ENCODE measurements at regions not wholly inside any gene's neighbourhood (a gene's known extent, or its start where the extent isn't known, plus 50 kb on each side); places are given as distances from the start of the nearest gene placed in this dataset.

DNA sequence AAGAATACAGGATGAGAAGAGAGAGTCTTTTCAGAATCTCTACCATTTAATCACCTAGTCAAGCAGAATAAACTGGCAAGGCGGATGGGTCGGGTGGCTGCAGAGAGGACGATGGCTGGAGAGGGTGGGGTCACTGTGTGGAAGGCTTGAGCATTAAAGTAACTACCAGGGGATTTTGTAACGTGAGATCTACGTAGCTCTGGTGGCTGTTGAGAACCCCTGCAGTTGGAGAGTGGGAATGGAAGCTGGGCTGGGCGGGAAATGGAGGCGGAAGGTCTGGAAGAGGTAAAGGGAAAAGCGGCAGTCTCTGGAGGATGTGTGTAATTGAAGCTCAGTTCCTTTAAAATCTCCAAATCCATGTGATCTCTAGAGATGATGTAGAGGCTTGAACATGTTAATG, 135.0 kb downstream of the GATA3 start:
- no CpG with 5 or more reads among the region's 8 CpGs for WGBS (ENCODE audit: insufficient coverage, insufficient read length)
- Histone ChIP-seq H3K4me1 (ENCODE audit: control insufficient read depth, insufficient read depth, low read length) (no peaks in the 10 kb centered on the region), H3K9me3 (ENCODE audit: control insufficient read depth, insufficient read depth, low read length) (no peaks in the 10 kb centered on the region), H3K27ac (ENCODE audit: low read length) (no peak overlapping the region), H3K36me3 (ENCODE audit: control insufficient read depth, insufficient read depth, low read length) (no peaks in the 10 kb centered on the region), H3K27me3 (ENCODE audit: control insufficient read depth, insufficient read depth, low read length) (no peaks in the 10 kb centered on the region), H3K4me3 (ENCODE audit: low read length) (no peak overlapping the region)
- DNase-seq (ENCODE audit: low read depth, low spot score): no peak

DNA sequence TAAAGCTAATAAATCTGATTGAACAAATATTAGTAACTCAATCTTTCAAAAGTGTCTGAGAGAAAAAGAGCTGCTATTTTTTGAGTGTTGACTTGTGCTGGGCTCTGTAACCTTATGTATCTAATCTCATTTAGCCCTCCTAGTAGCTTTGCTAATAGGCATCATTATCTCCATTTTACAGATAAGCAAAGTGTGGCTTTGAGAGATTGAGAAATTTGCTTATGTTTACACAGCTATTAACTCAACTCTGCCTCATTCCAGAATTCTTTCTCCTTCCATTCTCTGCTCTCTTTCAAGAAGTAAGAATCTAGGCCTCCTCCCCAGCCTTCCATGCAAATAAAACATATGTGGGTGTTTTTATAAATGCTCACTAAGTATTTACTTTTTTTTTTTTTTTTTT, 137.8 kb downstream of the GATA3 start:
- Histone ChIP-seq H3K27ac (ENCODE audit: low read length) (no peak overlapping the region), H3K9me3 (ENCODE audit: control insufficient read depth, insufficient read depth, low read length) (no peaks in the 10 kb centered on the region), H3K4me3 (ENCODE audit: low read length) (no peak overlapping the region), H3K36me3 (ENCODE audit: control insufficient read depth, insufficient read depth, low read length) (no peaks in the 10 kb centered on the region), H3K27me3 (ENCODE audit: control insufficient read depth, insufficient read depth, low read length) (no peaks in the 10 kb centered on the region), H3K4me1 (ENCODE audit: control insufficient read depth, insufficient read depth, low read length) (no peaks in the 10 kb centered on the region)
- DNase-seq (ENCODE audit: low read depth, low spot score): no peak

DNA sequence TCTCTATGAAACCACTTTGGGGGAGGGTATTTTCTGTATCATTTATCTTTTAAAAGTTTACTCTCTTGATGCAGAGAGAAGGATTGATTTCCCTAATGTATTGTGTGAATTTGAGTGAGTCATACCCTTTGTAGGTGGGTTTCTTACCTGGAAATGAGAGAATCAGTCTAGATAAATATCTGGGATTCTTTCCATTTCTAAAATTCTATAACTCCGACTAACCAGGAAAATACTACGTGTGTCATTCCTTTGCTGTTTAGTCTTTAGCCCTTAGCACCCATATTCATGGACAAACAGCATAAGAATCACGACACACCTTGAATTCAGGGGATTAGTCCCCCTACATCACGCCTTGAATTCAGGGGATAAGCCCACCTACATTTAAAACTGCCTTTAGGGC, 139.1 kb downstream of the GATA3 start:
- no peaks in the 10 kb centered on the region for H3K9me3 ChIP-seq (ENCODE audit: control insufficient read depth, insufficient read depth, low read length)
- no peak for DNase-seq (ENCODE audit: low read depth, low spot score)
- no peaks in the 10 kb centered on the region for H3K36me3 ChIP-seq (ENCODE audit: control insufficient read depth, insufficient read depth, low read length)
- H3K27me3 ChIP-seq (ENCODE audit: control insufficient read depth, insufficient read depth, low read length): no peaks in the 10 kb centered on the region
- no peak overlapping the region for H3K27ac ChIP-seq (ENCODE audit: low read length)
- no CpG with 5 or more reads among the region's 4 CpGs for WGBS (ENCODE audit: insufficient coverage, insufficient read length)
- H3K4me3 ChIP-seq (ENCODE audit: low read length): no peak overlapping the region
- no peaks in the 10 kb centered on the region for H3K4me1 ChIP-seq (ENCODE audit: control insufficient read depth, insufficient read depth, low read length)

DNA sequence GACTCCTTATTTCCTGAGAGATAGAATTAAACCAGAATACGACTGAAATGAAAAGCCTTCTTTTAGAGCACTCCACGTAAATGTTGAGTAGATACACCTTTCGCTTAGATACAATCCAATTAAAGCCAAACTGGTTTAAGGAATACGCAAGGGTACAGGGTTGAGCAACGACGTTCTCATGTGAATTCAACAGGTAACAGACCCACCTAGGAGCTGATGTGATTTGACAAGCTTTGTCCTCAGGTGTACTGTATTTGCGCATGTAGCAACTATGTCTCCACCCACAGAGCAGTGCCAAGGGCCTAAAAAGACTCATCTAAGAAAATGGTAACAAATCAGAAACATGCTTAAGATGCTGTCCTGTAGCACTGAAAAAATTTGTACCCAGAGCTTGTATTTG, 139.6 kb downstream of the GATA3 start:
- no CpG with 5 or more reads among the region's 7 CpGs for WGBS (ENCODE audit: insufficient coverage, insufficient read length)
- Histone ChIP-seq H3K4me1 (ENCODE audit: control insufficient read depth, insufficient read depth, low read length) (no peaks in the 10 kb centered on the region), H3K9me3 (ENCODE audit: control insufficient read depth, insufficient read depth, low read length) (no peaks in the 10 kb centered on the region), H3K27ac (ENCODE audit: low read length) (no peak overlapping the region), H3K27me3 (ENCODE audit: control insufficient read depth, insufficient read depth, low read length) (no peaks in the 10 kb centered on the region), H3K36me3 (ENCODE audit: control insufficient read depth, insufficient read depth, low read length) (no peaks in the 10 kb centered on the region), H3K4me3 (ENCODE audit: low read length) (no peak overlapping the region)
- no peak for DNase-seq (ENCODE audit: low read depth, low spot score)

DNA sequence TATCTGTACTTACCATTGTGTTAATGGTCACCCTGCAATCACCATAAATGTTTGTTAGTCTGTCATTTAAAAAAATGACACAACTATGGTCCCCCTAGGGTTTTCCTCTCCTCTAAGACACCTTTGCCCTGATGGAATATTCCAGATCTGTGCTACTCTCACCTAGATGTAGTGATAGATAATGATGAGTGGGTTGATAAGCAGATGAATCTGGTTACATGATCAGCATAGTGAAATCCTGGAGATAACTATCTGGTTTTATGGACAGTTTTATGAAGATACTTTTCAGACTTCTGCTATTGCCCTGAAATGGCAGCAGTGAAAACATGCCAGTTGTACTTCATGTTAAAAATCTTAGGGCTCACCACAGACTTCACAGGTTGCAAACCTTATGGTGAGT, 152.4 kb downstream of the GATA3 start:
- no peak for DNase-seq (ENCODE audit: low read depth, low spot score)
- Histone ChIP-seq H3K4me1 (ENCODE audit: control insufficient read depth, insufficient read depth, low read length) (no peaks in the 10 kb centered on the region), H3K27me3 (ENCODE audit: control insufficient read depth, insufficient read depth, low read length) (no peaks in the 10 kb centered on the region), H3K9me3 (ENCODE audit: control insufficient read depth, insufficient read depth, low read length) (no peaks in the 10 kb centered on the region), H3K4me3 (ENCODE audit: low read length) (no peak overlapping the region), H3K36me3 (ENCODE audit: control insufficient read depth, insufficient read depth, low read length) (no peaks in the 10 kb centered on the region), H3K27ac (ENCODE audit: low read length) (no peak overlapping the region)

DNA sequence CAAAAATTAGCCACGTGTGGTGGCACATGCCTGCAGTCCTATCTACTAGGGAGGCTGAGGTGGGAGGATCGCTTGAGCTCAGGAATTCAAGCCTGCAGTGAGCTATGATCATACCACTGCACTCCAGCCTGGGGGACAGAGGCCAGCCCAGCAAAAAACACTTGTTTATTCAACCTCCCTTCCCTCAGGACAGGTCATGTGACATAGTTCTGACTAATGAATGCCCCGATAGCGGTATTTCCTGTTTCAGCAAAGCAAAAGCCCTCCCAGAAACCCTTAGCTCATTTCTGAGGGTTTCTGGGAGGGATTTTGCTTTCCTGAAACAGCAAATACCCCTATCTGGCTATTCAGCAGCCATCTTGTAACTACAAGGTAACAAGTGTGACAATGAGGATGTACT, 157.1 kb downstream of the GATA3 start:
- no peaks in the 10 kb centered on the region for H3K36me3 ChIP-seq (ENCODE audit: control insufficient read depth, insufficient read depth, low read length)
- WGBS (ENCODE audit: insufficient coverage, insufficient read length): no CpG with 5 or more reads among the region's 4 CpGs

DNA sequence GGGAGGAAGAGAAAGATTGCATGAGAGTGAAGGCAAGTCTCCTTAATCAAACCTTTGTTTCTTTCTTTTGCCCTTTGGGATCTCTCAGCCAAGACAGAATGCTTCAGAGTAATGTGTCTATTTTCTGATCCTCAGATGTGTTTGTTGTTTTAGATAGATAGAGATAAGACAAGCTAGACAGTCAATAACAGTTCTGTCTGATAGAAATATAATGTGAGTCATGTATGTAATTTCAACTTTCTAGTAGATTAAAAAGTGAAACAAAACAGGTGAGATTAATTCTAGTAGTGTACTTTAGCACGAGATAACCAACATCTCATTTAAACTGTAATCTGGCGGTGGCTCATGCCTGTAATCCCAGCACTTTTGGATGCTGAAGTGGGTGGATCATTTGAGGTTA, 159.2 kb downstream of the GATA3 start:
- H3K9me3 ChIP-seq (ENCODE audit: control insufficient read depth, insufficient read depth, low read length): no peaks in the 10 kb centered on the region

More for the DNA sequence above, 157.1 kb downstream of the GATA3 start:
- Histone ChIP-seq H3K4me3 (ENCODE audit: low read length) (no peak overlapping the region), H3K27me3 (ENCODE audit: control insufficient read depth, insufficient read depth, low read length) (no peaks in the 10 kb centered on the region), H3K9me3 (ENCODE audit: control insufficient read depth, insufficient read depth, low read length) (no peaks in the 10 kb centered on the region), H3K27ac (ENCODE audit: low read length) (no peak overlapping the region), H3K4me1 (ENCODE audit: control insufficient read depth, insufficient read depth, low read length) (no peaks in the 10 kb centered on the region)
- DNase-seq (ENCODE audit: low read depth, low spot score): no peak

DNA sequence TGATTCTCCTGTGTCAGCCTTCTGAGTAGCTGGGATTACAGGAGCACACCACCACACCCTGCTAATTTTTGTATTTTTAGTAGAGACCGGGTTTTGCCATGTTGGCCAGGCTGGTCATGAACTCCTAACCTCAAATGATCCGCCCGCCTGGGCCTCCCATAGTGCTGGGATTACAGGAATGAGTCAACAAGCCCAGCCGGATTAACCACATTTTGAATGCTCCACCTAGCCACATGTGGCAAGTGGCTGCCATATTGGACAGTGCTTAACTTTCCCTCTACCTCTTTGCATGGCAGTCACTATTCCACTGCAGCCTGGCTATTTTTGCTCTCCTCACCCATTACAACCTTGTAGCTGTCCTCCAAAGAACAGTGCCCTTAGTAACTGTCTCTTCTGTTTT, 160.1 kb downstream of the GATA3 start:
- H3K4me3 ChIP-seq (ENCODE audit: low read length): no peak overlapping the region
- no peak overlapping the region for H3K27ac ChIP-seq (ENCODE audit: low read length)
- no peak for DNase-seq (ENCODE audit: low read depth, low spot score)
- no CpG with 5 or more reads among the region's 4 CpGs for WGBS (ENCODE audit: insufficient coverage, insufficient read length)
- H3K4me1 ChIP-seq (ENCODE audit: control insufficient read depth, insufficient read depth, low read length): no peaks in the 10 kb centered on the region
- no peaks in the 10 kb centered on the region for H3K36me3 ChIP-seq (ENCODE audit: control insufficient read depth, insufficient read depth, low read length)
- H3K27me3 ChIP-seq (ENCODE audit: control insufficient read depth, insufficient read depth, low read length): no peaks in the 10 kb centered on the region
- no peaks in the 10 kb centered on the region for H3K9me3 ChIP-seq (ENCODE audit: control insufficient read depth, insufficient read depth, low read length)

More for the DNA sequence above, 159.2 kb downstream of the GATA3 start:
- no peak for DNase-seq (ENCODE audit: low read depth, low spot score)
- no peak overlapping the region for H3K27ac ChIP-seq (ENCODE audit: low read length)
- no peaks in the 10 kb centered on the region for H3K4me1 ChIP-seq (ENCODE audit: control insufficient read depth, insufficient read depth, low read length)
- H3K36me3 ChIP-seq (ENCODE audit: control insufficient read depth, insufficient read depth, low read length): no peaks in the 10 kb centered on the region
- no CpG with 5 or more reads among the region's 2 CpGs for WGBS (ENCODE audit: insufficient coverage, insufficient read length)
- H3K4me3 ChIP-seq (ENCODE audit: low read length): no peak overlapping the region
- no peaks in the 10 kb centered on the region for H3K27me3 ChIP-seq (ENCODE audit: control insufficient read depth, insufficient read depth, low read length)

DNA sequence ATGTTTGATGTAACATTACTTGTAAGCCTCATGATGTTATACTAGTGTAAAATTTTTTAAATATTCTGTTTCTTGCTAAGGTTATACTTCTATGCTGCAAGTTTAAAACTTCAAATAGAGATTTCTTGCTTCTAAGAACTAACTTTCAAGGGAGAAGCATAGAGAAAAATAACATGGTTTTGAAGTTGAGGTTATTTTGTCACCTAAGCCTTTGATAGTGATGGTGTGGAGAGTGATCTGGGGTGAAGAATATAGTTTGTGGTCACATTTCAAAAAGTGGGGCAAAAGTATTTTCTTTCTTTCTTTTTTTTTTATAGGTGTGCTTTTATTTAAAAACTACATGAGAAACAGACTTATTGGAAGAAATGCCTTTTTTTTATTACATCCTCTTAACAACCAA, 162.4 kb downstream of the GATA3 start:
- Histone ChIP-seq H3K4me1 (ENCODE audit: control insufficient read depth, insufficient read depth, low read length) (no peaks in the 10 kb centered on the region), H3K27me3 (ENCODE audit: control insufficient read depth, insufficient read depth, low read length) (no peaks in the 10 kb centered on the region), H3K27ac (ENCODE audit: low read length) (no peak overlapping the region), H3K36me3 (ENCODE audit: control insufficient read depth, insufficient read depth, low read length) (no peaks in the 10 kb centered on the region), H3K4me3 (ENCODE audit: low read length) (no peak overlapping the region), H3K9me3 (ENCODE audit: control insufficient read depth, insufficient read depth, low read length) (no peaks in the 10 kb centered on the region)
- no peak for DNase-seq (ENCODE audit: low read depth, low spot score)

DNA sequence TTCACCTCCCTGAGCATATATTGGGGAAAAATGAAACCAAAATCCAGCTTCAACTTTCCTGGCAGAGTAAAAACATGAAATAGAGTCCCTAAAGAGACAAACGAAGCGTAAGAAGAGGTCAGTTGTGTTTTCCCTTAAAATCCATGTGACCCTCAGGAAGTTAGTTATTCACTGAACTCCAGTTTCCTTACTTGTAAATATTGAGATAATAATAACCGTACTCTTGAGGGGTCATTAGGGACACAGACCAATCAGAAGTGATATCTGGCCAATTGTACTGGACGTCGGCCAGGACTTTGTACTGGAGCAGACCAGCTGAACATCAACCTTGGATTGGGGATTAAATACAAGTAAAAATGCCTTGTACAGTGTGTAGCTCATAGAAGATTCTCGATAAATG, 167.0 kb downstream of the GATA3 start:
- no peaks in the 10 kb centered on the region; the same call in 1 of the 2 replicates for H3K4me1 ChIP-seq (ENCODE audit: control insufficient read depth, insufficient read depth, low read length)
- no peaks in the 10 kb centered on the region for H3K27me3 ChIP-seq (ENCODE audit: control insufficient read depth, insufficient read depth, low read length)
- no CpG with 5 or more reads among the region's 6 CpGs for WGBS (ENCODE audit: insufficient coverage, insufficient read length)
- no peak overlapping the region for H3K27ac ChIP-seq (ENCODE audit: low read length)
- DNase-seq (ENCODE audit: low read depth, low spot score): no peak
- no peaks in the 10 kb centered on the region for H3K36me3 ChIP-seq (ENCODE audit: control insufficient read depth, insufficient read depth, low read length)
- H3K4me3 ChIP-seq (ENCODE audit: low read length): no peak overlapping the region
- H3K9me3 ChIP-seq (ENCODE audit: control insufficient read depth, insufficient read depth, low read length): no peaks in the 10 kb centered on the region

DNA sequence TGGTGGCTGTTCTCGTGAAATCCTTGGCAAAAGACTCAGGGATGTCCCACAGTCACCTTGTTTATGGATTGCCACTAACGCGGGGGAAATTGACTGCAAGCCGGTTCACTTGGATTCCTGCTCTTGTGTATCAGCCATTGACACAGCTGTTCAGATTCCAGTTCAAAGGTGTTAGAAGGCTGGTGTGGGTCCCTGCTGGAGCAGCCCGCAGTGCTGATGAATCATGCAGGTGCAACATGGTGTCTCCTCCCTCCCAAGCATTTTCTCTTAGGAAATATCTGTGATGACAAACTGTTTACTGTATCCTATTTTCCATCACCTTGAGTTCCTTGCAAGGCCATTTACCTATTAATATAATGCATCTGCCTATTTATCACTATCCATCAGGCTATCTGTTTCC, 170.1 kb downstream of the GATA3 start:
- no peaks in the 10 kb centered on the region for H3K27me3 ChIP-seq (ENCODE audit: control insufficient read depth, insufficient read depth, low read length)
- H3K4me3 ChIP-seq (ENCODE audit: low read length): no peak overlapping the region
- DNase-seq (ENCODE audit: low read depth, low spot score): no peak
- H3K9me3 ChIP-seq (ENCODE audit: control insufficient read depth, insufficient read depth, low read length): no peaks in the 10 kb centered on the region
- no peaks in the 10 kb centered on the region for H3K36me3 ChIP-seq (ENCODE audit: control insufficient read depth, insufficient read depth, low read length)
- no CpG with 5 or more reads among the region's 5 CpGs for WGBS (ENCODE audit: insufficient coverage, insufficient read length)
- no peak overlapping the region for H3K27ac ChIP-seq (ENCODE audit: low read length)
- H3K4me1 ChIP-seq (ENCODE audit: control insufficient read depth, insufficient read depth, low read length): no peaks in the 10 kb centered on the region; the same call in 1 of the 2 replicates

All from iPS DF 6.9 (cell line).